Mucosa of descending colon (tissue), 3 donors: ENCODE measurements at regions not wholly inside any gene's neighbourhood (a gene's known extent, or its start where the extent isn't known, plus 50 kb on each side); places are given as distances from the start of the nearest gene placed in this dataset.
A peak's percentile ranks its signal among the peaks of the same experiment; 100 is the strongest.

Experiments used
- ATAC-seq: fragments of 200-7000 bp; cut with Tn5 transposase; one replicate; pipeline ENCODE4 v1.9.1; 2020; ENCODE audit warnings: mild to moderate bottlenecking, moderate library complexity
- DNase-seq, 3 donors: peaks; one replicate each; pipeline ENCODE4 v3.0.0-alpha.2; 2020
- H3K36me3 ChIP-seq: fragments of 200-600 bp; one replicate; pipeline ENCODE4 v1.8.0; 2021; ENCODE audit warnings: low read depth, mild to moderate bottlenecking
- H3K4me1 ChIP-seq: fragments of 200-600 bp; one replicate; pipeline ENCODE4 v1.8.0; 2021; ENCODE audit warnings: low read depth, mild to moderate bottlenecking
- H3K4me3 ChIP-seq: fragments of 200-600 bp; one replicate; pipeline ENCODE4 v1.8.0; 2021; ENCODE audit warnings: mild to moderate bottlenecking
- H3K9me3 ChIP-seq: fragments of 200-600 bp; one replicate; pipeline ENCODE4 v1.8.0; 2021; ENCODE audit warnings: mild to moderate bottlenecking
- CTCF ChIP-seq: fragments of 200-600 bp; IDR thresholded peaks from one replicate; pipeline ENCODE4 v1.8.0; 2022; ENCODE audit warnings: antibody characterized with exemption, mild to moderate bottlenecking
- intact Hi-C, 2 donors: fragments of 100-400 bp; cut with DNase I in 1 of 2; cut with micrococcal nuclease in 1 of 2; formaldehyde crosslinking; loops; one replicate each; pipeline versions ENCODE4 v1.11.0 to v1.11.1; 2022; cut with DNase I, micrococcal nuclease
- donor health status: DM: no; HTN: no; CAD: no; lungs with moderate emphysema.
- donor health status: DM: no; HTN: no; CAD: no.
- donor health status: DM: no; HTN: yes; CAD: no.

- intact Hi-C loops = no loop called here
- ATAC-seq (no peak), DNase-seq (no peak)
- no peak for TF ChIP-seq CTCF
- Histone ChIP-seq H3K4me3 (no peak overlapping the region), H3K36me3 (no peaks in the 10 kb centered on the region), H3K4me1 (peaks cover 10% of the 10 kb centered on the region), H3K9me3 (no peaks in the 10 kb centered on the region)
Observed at GRCh38 chr4:18981234-18981615, 959.7 kb upstream of the LCORL start.

- ATAC-seq = no peak
- peaks cover 14% of the 10 kb centered on the region for H3K4me1 ChIP-seq
- TF ChIP-seq CTCF = no peak
- H3K36me3 ChIP-seq = no peaks in the 10 kb centered on the region
- intact Hi-C loops = no loop called here
- DNase-seq = no peak
- no peaks in the 10 kb centered on the region for H3K9me3 ChIP-seq
- H3K4me3 ChIP-seq = no peak overlapping the region
Observed at GRCh38 chr4:18980516-18981233, 959.1 kb upstream of the LCORL start.

- H3K4me3 ChIP-seq = no peak overlapping the region
- H3K36me3 ChIP-seq = no peaks in the 10 kb centered on the region
- intact Hi-C loops = no loop called here
- peaks cover 16% of the 10 kb centered on the region for H3K4me1 ChIP-seq
- DNase-seq (peak in 1 of 3 donors; percentile 16), ATAC-seq (peak; percentile 63)
- H3K9me3 ChIP-seq = no peaks in the 10 kb centered on the region
- TF ChIP-seq CTCF = no peak
Observed at GRCh38 chr4:18976884-18977283, 955.3 kb upstream of the LCORL start.

- intact Hi-C loops = no loop called here
- DNase-seq (peak in 2 of 3 donors; percentile 3 to 24), ATAC-seq (peak; percentile 90)
- Histone ChIP-seq H3K9me3 (no peaks in the 10 kb centered on the region), H3K36me3 (no peaks in the 10 kb centered on the region), H3K4me3 (no peak overlapping the region), H3K4me1 (peaks cover 16% of the 10 kb centered on the region)
- TF ChIP-seq CTCF = no peak
Observed at GRCh38 chr4:18975916-18976808, 954.6 kb upstream of the LCORL start.

- no peak for TF ChIP-seq CTCF
- H3K36me3 ChIP-seq = no peaks in the 10 kb centered on the region
- DNase-seq (no peak), ATAC-seq (no peak)
- H3K4me3 ChIP-seq = no peak overlapping the region
- H3K4me1 ChIP-seq = peaks cover 16% of the 10 kb centered on the region
- intact Hi-C loops = no loop called here
- peaks cover 7% of the 10 kb centered on the region for H3K9me3 ChIP-seq
Observed at GRCh38 chr4:18973296-18973695, 951.7 kb upstream of the LCORL start.
